ENCODE measurements at regions not wholly inside any gene's neighbourhood (a gene's known extent, or its start where the extent isn't known, plus 50 kb on each side); places are given as distances from the start of the nearest gene placed in this dataset.

DNA sequence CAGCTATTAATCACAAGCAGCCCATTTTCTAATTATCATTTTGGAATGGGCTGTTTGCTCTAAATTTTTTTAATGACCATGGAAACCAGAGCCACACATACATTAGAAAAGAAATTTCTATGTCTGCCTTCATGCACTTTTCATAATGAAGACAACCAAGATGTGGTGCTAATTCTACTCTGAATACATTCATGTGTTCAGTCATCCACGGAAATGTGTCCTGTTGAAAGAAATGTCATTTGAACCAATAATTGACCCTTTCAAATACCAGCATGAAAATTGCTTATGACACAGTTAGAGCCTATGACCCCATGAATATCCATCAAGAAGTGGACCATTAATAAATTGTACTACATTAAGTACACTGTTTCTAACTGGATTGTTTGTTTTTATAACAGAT lies 99.7 kb upstream of the KCNA4 start:
- H2AFZ ChIP-seq (ENCODE audit: low read length), result no peak overlapping the region
- no peaks in the 10 kb centered on the region for H3K79me2 ChIP-seq (ENCODE audit: insufficient read depth, low read length)
- no peaks in the 10 kb centered on the region for H3K9me3 ChIP-seq (ENCODE audit: control insufficient read depth, low read depth, low read length)
- no peaks in the 10 kb centered on the region for H4K20me1 ChIP-seq (ENCODE audit: control insufficient read depth, insufficient read depth, insufficient read length)
- H3K4me1 ChIP-seq (ENCODE audit: insufficient read depth, low read length), result no peaks in the 10 kb centered on the region
- no peaks in the 10 kb centered on the region for H3K79me1 ChIP-seq (ENCODE audit: insufficient read depth, low read depth, low read length, poor library complexity, severe bottlenecking)
- no peak overlapping the region for H3K56ac ChIP-seq (ENCODE audit: insufficient read length, low read depth, low read length)
- Mint-ChIP-seq H3K9me3 (no peaks in the 10 kb centered on the region), H3K27ac (no peak overlapping the region), H3K4me1 (peaks cover 4 to 5% of the 10 kb centered on the region in 2 experiments; a peak in 3 of 4 replicates), H3K36me3 (ENCODE audit: insufficient read depth in 1 of 3, low read depth in 3 of 3) (no peaks in the 10 kb centered on the region), H3K4me3 (no peak overlapping the region), H3K27me3 (ENCODE audit: low read depth) (peaks cover 62% of the 10 kb centered on the region)
- no peak overlapping the region for H4K91ac ChIP-seq (ENCODE audit: insufficient read length, low read depth, low read length)
- peaks cover 8% of the 10 kb centered on the region; the same call in 1 of the 2 replicates for H3K27me3 ChIP-seq (ENCODE audit: insufficient read depth, low read length)
- H2BK5ac ChIP-seq (ENCODE audit: insufficient read length, low read length), result no peak overlapping the region
- no peak overlapping the region for H3K18ac ChIP-seq (ENCODE audit: insufficient read length, low read depth, low read length)
- no peak for DNase-seq
- no peak overlapping the region for H3K14ac ChIP-seq (ENCODE audit: insufficient read depth, low read length)
- no peak overlapping the region for H3K4me2 ChIP-seq (ENCODE audit: insufficient read depth, insufficient read length, low read length)
- H2BK20ac ChIP-seq (ENCODE audit: low read depth, low read length, poor library complexity, severe bottlenecking), result no peak overlapping the region
- H3K4ac ChIP-seq (ENCODE audit: low read depth, low read length), result no peak overlapping the region
- H3K9ac ChIP-seq (ENCODE audit: extremely low read depth, insufficient read length, low read length), result no peak overlapping the region
- WGBS (ENCODE audit: extremely low coverage, insufficient read length, low lambda C conversion rate), result no CpG with 5 or more reads among the region's 1 CpG
- no peak overlapping the region for H4K8ac ChIP-seq (replicated peaks; ENCODE audit: insufficient read length, low read depth, low read length)
- H2AK5ac ChIP-seq (ENCODE audit: insufficient read length, low read length), result no peak overlapping the region
- no peak overlapping the region for H3T11ph ChIP-seq (ENCODE audit: low read length)
- no peak overlapping the region for H2BK120ac ChIP-seq (ENCODE audit: low read depth, low read length, poor library complexity, severe bottlenecking)
- no peaks in the 10 kb centered on the region for H3K23me2 ChIP-seq (ENCODE audit: insufficient read length, low read depth, low read length, poor library complexity, severe bottlenecking)
- H2BK15ac ChIP-seq (ENCODE audit: low read depth, low read length), result no peak overlapping the region
- TF ChIP-seq, protein P1, sequence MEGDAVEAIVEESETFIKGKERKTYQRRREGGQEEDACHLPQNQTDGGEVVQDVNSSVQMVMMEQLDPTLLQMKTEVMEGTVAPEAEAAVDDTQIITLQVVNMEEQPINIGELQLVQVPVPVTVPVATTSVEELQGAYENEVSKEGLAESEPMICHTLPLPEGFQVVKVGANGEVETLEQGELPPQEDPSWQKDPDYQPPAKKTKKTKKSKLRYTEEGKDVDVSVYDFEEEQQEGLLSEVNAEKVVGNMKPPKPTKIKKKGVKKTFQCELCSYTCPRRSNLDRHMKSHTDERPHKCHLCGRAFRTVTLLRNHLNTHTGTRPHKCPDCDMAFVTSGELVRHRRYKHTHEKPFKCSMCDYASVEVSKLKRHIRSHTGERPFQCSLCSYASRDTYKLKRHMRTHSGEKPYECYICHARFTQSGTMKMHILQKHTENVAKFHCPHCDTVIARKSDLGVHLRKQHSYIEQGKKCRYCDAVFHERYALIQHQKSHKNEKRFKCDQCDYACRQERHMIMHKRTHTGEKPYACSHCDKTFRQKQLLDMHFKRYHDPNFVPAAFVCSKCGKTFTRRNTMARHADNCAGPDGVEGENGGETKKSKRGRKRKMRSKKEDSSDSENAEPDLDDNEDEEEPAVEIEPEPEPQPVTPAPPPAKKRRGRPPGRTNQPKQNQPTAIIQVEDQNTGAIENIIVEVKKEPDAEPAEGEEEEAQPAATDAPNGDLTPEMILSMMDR (conservative IDR thresholded peaks at IDR 0.05), result no peak
- H3K23ac ChIP-seq (ENCODE audit: insufficient read length, low read depth, low read length), result no peak overlapping the region
- no peak overlapping the region for H3K27ac ChIP-seq (ENCODE audit: insufficient read length, low read depth, low read length)
- no peak overlapping the region for H2BK12ac ChIP-seq (ENCODE audit: insufficient read length, low read depth, low read length)
- H4K5ac ChIP-seq (ENCODE audit: insufficient read length, low read depth, low read length), result no peak overlapping the region

Measured in H9 (cell line).